GM10248 (cell line): ENCODE measurements at regions not wholly inside any gene's neighbourhood (a gene's known extent, or its start where the extent isn't known, plus 50 kb on each side); places are given as distances from the start of the nearest gene placed in this dataset.

Source experiments
- CTCF ChIA-PET: fragments of 300-600 bp; sonication (Branson Sonifier 250); formaldehyde crosslinking; extraction: SDS; loops from one replicate; lab custom pipeline; 2021; ENCODE audit warnings: antibody characterized with exemption; lab: Yijun Ruan, JAX
- POLR2A ChIA-PET: fragments of 350-650 bp; sonication (Branson Sonifier 250); formaldehyde crosslinking; extraction: SDS; loops from one replicate; lab custom pipeline; 2020; ENCODE audit warnings: antibody characterized with exemption; lab: Yijun Ruan, JAX
- DNase-seq: peaks from one replicate; pipeline ENCODE4 v3.0.0; 2012; ENCODE audit errors: extremely low spot score
- CTCF ChIP-seq: IDR thresholded peaks from 2 replicates; pipeline ENCODE4 v1.5.1; 2012; ENCODE audit warnings: mild to moderate bottlenecking, low read depth; ENCODE audit errors: extremely low read depth, missing control alignments, control extremely low read depth

DNA sequence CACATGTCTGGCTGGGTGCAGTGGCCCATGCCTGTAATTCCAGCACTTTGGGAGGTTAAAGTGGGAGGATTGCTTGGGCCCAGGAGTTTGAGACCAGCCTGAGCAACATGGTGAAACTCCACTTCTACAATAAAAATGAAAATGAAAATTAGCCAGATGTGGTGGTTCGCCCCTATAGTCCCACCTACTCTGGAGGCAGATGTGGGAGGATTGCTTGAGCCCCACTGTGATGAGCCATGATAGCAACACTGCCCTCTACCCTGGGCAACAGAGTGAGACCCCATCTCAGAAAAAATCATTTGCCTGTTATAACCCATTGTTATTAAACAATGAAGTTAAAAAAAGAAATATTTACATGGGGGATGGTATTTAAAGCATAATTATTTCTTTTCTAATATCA, 240.1 kb upstream of the ZPLD1 start:
- ChIA-PET CTCF (interaction anchor here (1.8 kb wide), 1 partner anchor 394 kb away, joined by 4 read pairs; no protein-coding TSS in a partner anchor), POLR2A (no interaction called here)
- no peak for DNase-seq
- no peak for TF ChIP-seq CTCF

DNA sequence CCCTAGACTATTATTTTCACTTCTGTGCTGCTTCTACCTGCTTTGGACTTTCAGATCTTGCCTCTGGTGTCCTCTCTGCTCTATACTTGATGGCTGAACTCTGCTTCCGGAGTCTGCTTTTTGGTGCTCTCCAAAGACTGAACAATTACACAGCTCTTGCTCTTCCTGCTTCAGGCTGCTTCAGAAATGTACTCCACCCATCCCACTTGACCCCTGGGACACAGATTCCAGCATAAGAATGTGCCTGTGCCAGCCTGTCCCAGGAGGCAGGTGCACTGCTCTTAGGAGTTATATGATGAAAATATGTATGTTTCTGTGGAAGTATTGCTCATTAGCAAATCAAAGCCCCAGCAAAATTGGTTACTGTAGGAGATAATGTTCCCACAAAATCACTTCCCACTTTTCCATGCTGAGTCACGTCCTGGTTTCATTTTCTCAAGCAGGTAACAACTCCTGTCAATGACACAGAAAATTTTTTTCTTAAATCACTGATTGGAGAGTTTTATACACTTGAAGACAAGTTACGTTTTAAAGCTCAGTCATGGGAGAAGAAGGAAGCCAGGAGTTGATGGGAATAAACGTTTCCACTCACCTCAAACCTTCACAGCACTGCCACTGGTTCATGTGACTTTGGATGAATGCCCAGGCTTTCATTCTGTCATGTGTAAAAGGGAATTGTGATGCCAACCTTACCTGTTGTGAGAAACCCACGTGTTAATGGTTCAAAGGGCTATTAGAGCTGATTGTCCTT, 239.4 kb upstream of the ZPLD1 start:
- no peak for TF ChIP-seq CTCF
- CTCF ChIA-PET, result interaction anchor here (1.2 to 2.3 kb wide), 5 partner anchors 11 to 394 kb away, joined by 3 to 7 read pairs (median 4); no protein-coding TSS in a partner anchor
- DNase-seq, result no peak
- POLR2A ChIA-PET, result no interaction called here

DNA sequence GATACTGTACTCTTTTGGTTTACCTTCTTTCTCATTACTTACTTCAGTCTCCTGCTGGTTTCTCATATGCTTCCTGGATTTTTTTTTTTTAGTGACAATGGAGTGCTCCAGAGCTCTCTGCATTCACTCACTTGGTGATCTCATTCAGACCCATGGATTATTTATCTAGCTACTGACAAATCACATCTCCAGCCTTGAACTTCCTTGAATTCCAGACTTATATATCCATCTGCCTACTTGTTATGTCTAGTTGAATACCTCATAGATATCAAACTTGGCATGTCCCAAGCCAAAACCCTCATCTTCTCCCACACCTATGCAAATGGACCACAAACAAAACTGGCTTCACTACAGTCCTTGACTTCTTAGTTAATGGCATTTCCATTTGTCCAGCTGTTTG, 234.7 kb upstream of the ZPLD1 start:
- POLR2A ChIA-PET, result no interaction called here
- CTCF ChIA-PET, result interaction anchor here (1.6 kb wide), 1 partner anchor 29 kb away, joined by 4 read pairs; no protein-coding TSS in a partner anchor
- no peak for DNase-seq
- TF ChIP-seq CTCF, result no peak

- TF ChIP-seq CTCF, result no peak
- no peak for DNase-seq
- ChIA-PET CTCF (interaction anchor here (1.6 kb wide), 1 partner anchor 29 kb away, joined by 4 read pairs; no protein-coding TSS in a partner anchor), POLR2A (no interaction called here)
Measured at GRCh38 chr3:102200560-102200959, 234.3 kb upstream of the ZPLD1 start.

DNA sequence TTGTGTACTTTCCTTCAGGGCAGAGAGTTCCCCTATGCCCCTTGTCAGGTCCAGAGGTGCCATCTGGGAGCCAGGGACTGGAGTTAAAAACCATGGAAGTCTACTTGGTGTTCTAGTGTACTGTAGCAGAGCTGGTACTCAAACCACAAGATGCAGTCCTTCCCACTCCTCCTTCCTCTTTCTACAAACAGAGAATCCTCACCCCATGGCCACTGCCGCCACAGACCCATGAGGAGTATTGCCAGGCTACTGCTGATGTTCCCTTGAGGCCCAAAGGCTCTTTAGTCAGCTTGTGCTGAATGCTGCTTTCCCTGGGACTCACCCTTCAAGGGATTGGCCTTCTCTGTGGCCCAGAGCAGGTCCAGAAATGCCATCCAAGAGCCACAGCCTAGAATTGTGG, 229.2 kb upstream of the ZPLD1 start:
- no peak for DNase-seq
- TF ChIP-seq CTCF, result no peak
- ChIA-PET CTCF (interaction anchor here (1.3 to 1.9 kb wide), 2 partner anchors 10 to 18 kb away, joined by 3 to 5 read pairs; no protein-coding TSS in a partner anchor), POLR2A (no interaction called here)

GRCh38 chr3:102206511-102207031, 228.2 kb upstream of the ZPLD1 start:
- POLR2A ChIA-PET, result no interaction called here
- CTCF ChIA-PET, result interaction anchor here (1.0 to 1.9 kb wide), 3 partner anchors 11 to 392 kb away, joined by 3 to 5 read pairs (median 3); no protein-coding TSS in a partner anchor

More at GRCh38 chr3:102206511-102207031, 228.2 kb upstream of the ZPLD1 start:
- TF ChIP-seq CTCF, result no peak
- no peak for DNase-seq
